ENCODE measurements at regions not wholly inside any gene's neighbourhood (a gene's known extent, or its start where the extent isn't known, plus 50 kb on each side); places are given as distances from the start of the nearest gene placed in this dataset.

DNA sequence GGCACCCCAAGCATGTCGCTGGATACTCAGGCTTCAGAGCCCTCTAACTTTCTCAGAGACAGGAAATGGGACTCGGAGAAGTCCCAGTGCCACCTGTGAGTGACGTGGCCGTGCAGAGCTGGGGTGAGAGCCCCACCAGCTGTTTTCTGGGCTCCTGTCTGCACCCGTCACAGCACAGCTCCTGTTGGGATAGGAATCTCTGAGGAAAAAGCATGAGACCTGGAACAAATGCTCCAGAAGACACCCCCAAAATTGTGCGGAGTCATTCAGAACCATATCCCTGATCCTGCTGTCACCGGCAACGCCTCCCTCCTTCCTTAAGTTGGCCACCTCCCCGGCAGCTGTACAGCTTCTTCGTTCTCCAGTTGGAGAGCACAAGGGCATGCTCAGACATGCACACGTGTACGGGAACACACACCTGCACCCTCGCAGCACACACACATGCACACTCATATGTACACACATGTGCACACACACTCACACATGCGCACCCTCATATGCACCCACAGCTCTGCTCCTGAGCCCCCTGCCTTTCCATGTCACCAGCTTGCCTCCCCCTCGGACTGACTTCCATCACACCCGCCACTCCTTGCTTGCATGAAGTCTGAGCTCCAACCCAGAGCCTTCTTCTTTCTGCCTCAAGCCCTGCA lies 1430.0 kb downstream of the BRD1 start:
- no peak for TF ChIP-seq CTCF (IDR thresholded peaks at IDR 0.05)
- TF ChIP-seq POLR2A (IDR thresholded peaks at IDR 0.05), result no peak

Data from esophagus squamous epithelium (tissue), 4 donors.